Esophagus muscularis mucosa (tissue), 3 donors: ENCODE measurements at regions not wholly inside any gene's neighbourhood (a gene's known extent, or its start where the extent isn't known, plus 50 kb on each side); places are given as distances from the start of the nearest gene placed in this dataset.

Experiments
- small RNA-seq, 3 donors: library from RNA; depleted of rRNA; stranded (forward); fragments of <200 nt; gene quantifications; one replicate each; pipeline ENCODE3, GENCODE V24; 2016

Small RNA genes in the stretch of these regions (small RNA-seq; reads per million reads assigned to genes)
- gene AC002545.1 (0 reads per million in 3 donors), gene RF00019 (0 reads per million in 3 donors)
